Ovary (tissue), 7 donors: ENCODE measurements at regions not wholly inside any gene's neighbourhood (a gene's known extent, or its start where the extent isn't known, plus 50 kb on each side); places are given as distances from the start of the nearest gene placed in this dataset.

ENCODE experiments used
- DNase-seq, 5 donors: peaks; one replicate each; pipeline ENCODE4 v3.0.0-alpha.2; 2019 to 2020
- H3K27ac ChIP-seq, 2 donors: fragments of 200-600 bp; one replicate each; pipeline versions ENCODE4 v1.5.1 to v1.8.0; 2019 to 2022
- H3K27me3 ChIP-seq: fragments of 200-600 bp; one replicate; pipeline ENCODE4 v1.8.0; 2022
- H3K36me3 ChIP-seq: fragments of 200-600 bp; sonication (generic); one replicate; pipeline ENCODE4 v1.5.1; 2019
- H3K4me1 ChIP-seq: one replicate; pipeline ENCODE4 v1.8.1; 2013; ENCODE audit warnings: mild to moderate bottlenecking, moderate library complexity; ENCODE audit not compliant: insufficient read depth
- H3K4me3 ChIP-seq: fragments of 200-600 bp; sonication (generic); one replicate; pipeline ENCODE4 v1.5.1; 2017
- H3K9me3 ChIP-seq, 2 donors: fragments of 200-600 bp in 1 of 2; sonication (generic) in 1 of 2; one replicate each; pipeline versions ENCODE4 v1.5.1 to v1.8.1; 2013 to 2019; ENCODE audit warnings: mild to moderate bottlenecking in 1 of 2, moderate library complexity in 1 of 2
- EP300 ChIP-seq: sonication (generic); formaldehyde crosslinking; IDR thresholded peaks from one replicate; pipeline ENCODE4 v1.6.1; 2017; ENCODE audit warnings: antibody characterized with exemption
- POLR2A ChIP-seq: fragments of 450-650 bp; IDR thresholded peaks from one replicate; pipeline ENCODE4 v1.6.1; 2017; ENCODE audit warnings: antibody characterized with exemption, mild to moderate bottlenecking, moderate library complexity
- WGBS, 3 donors: extraction: QIAGEN DNeasy Blood & Tissue Kit in 1 of 3; methylation state at CpG; one replicate each; pipeline versions ENCODE4 v1.1.5 to v1.1.7; 2013 to 2017; 5-methylcytosine and 5-hydroxymethylcytosine counted together
- intact Hi-C, 4 donors: fragments of 100-400 bp; cut with DNase I; formaldehyde crosslinking; loops; one replicate each; pipeline versions ENCODE4 v1.11.0 to v1.15.1; 2022 to 2023
- TF ChIP-seq, protein P1 (sequence below), 3 donors: fragments of 450-650 bp in 2 of 3; fragments of 200-600 bp in 1 of 3; IDR thresholded peaks; one replicate each; pipeline versions ENCODE4 v1.5.1 to v1.8.0; 2016 to 2022; ENCODE audit warnings: antibody characterized with exemption in 3 of 3, mild to moderate bottlenecking in 1 of 3
- donor health status: DM: no; HTN: no; CAD: no; lungs with moderate emphysema.
- donor health status: DM: no; HTN: no; CAD: no.
- donor health status: Bipolar disorder and iron deficiency.
- donor health status: DM: no; HTN: no; CAD: no.
- donor health status: DM: yes; HTN: yes; CAD: no.

DNA sequence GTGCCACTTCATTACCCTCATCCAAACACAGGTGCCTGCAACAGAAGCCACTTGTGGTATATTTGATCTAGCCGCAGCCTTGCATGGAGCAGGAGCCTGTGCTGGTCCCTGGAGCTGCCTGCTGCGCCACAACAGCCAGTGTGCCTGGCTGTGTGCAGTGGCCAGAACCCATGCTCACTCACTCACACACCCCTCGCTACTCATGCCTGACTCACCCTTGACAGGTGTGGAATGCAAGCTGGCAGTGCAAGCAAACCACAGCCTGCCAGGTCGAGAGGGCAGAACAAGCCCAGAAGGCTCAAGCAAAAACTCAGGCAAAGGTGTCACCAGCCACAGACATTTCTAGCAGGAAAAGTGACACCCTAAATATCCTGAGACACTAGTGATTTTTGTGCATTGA, 1510.9 kb downstream of the KCNT2 start:
- DNase-seq: no peak
- 88 to 91% (median 89%) methylated on average over 4 of the region's 4 CpGs for WGBS, 3 donors
- H3K4me3 ChIP-seq: no peak overlapping the region
- no peaks in the 10 kb centered on the region for H3K9me3 ChIP-seq
- no peaks in the 10 kb centered on the region for H3K4me1 ChIP-seq
- intact Hi-C loops: no loop called here
- H3K27me3 ChIP-seq: no peaks in the 10 kb centered on the region
- TF ChIP-seq, protein P1, sequence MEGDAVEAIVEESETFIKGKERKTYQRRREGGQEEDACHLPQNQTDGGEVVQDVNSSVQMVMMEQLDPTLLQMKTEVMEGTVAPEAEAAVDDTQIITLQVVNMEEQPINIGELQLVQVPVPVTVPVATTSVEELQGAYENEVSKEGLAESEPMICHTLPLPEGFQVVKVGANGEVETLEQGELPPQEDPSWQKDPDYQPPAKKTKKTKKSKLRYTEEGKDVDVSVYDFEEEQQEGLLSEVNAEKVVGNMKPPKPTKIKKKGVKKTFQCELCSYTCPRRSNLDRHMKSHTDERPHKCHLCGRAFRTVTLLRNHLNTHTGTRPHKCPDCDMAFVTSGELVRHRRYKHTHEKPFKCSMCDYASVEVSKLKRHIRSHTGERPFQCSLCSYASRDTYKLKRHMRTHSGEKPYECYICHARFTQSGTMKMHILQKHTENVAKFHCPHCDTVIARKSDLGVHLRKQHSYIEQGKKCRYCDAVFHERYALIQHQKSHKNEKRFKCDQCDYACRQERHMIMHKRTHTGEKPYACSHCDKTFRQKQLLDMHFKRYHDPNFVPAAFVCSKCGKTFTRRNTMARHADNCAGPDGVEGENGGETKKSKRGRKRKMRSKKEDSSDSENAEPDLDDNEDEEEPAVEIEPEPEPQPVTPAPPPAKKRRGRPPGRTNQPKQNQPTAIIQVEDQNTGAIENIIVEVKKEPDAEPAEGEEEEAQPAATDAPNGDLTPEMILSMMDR (IDR thresholded peaks at IDR 0.05): no peak
- no peak for TF ChIP-seq POLR2A
- no peak for TF ChIP-seq EP300
- H3K36me3 ChIP-seq: no peaks in the 10 kb centered on the region
- no peak overlapping the region for H3K27ac ChIP-seq

DNA sequence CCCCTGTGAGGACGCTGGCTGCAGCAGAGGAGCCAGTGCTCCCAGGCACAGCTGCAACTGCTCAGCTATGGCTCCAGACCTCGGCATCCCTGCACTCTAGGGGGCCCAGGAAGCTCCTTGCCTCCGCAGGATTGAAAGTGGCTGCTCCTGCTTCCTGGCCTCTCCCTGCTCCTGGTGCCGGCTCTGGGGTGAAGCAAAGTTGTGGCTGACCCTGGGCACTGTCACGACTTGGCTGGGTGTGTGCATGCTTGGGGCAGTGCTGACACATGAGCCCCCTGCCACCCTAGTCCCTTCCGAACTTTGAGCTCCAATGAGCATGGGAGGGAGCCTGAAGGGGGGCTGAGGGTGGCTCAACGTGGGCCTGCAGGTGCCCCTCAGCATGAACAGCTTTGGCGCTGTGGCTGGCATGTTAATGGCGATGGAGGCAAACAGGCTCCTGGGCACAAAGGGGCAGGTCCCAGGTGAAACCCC, 1512.2 kb downstream of the KCNT2 start:
- WGBS, 3 donors: 84 to 86% (median 85%) methylated on average over 7 to 9 of the region's 9 CpGs
- Histone ChIP-seq H3K4me1 (no peaks in the 10 kb centered on the region), H3K4me3 (no peak overlapping the region), H3K27ac (no peak overlapping the region), H3K27me3 (no peaks in the 10 kb centered on the region), H3K9me3 (no peaks in the 10 kb centered on the region), H3K36me3 (no peaks in the 10 kb centered on the region)
- TF ChIP-seq, protein P1 (IDR thresholded peaks at IDR 0.05): no peak
- no peak for TF ChIP-seq POLR2A
- TF ChIP-seq EP300: no peak
- DNase-seq: no peak
- intact Hi-C loops: no loop called here

DNA sequence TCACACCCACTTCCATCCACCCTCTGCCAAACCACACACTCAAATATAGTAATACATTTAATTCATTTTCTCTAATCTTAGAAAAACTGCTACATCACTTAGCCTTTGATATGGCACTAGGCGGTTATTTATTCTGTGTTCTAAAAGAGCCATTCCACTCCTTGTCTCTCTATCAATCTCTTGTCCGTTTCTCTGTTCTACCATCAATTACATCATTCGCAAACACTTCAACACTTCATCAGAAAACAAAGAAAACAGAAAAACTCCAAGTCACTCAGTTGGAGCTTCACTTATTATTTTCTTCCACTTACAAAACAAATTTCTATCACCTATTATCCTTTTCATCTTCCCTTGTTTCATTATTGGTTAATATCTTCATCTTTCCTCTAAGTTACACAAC, 1523.0 kb downstream of the KCNT2 start:
- H3K27me3 ChIP-seq: no peaks in the 10 kb centered on the region
- no peaks in the 10 kb centered on the region for H3K36me3 ChIP-seq
- DNase-seq: no peak
- H3K4me3 ChIP-seq: no peak overlapping the region
- TF ChIP-seq POLR2A: no peak
- TF ChIP-seq, protein P1 (IDR thresholded peaks at IDR 0.05): no peak
- no peak for TF ChIP-seq EP300
- 93 to 94% (median 93%) methylated on average over 3 of the region's 3 CpGs for WGBS, 3 donors
- no peaks in the 10 kb centered on the region for H3K4me1 ChIP-seq
- no peak overlapping the region for H3K27ac ChIP-seq
- no peaks in the 10 kb centered on the region for H3K9me3 ChIP-seq
- intact Hi-C loops: no loop called here

DNA sequence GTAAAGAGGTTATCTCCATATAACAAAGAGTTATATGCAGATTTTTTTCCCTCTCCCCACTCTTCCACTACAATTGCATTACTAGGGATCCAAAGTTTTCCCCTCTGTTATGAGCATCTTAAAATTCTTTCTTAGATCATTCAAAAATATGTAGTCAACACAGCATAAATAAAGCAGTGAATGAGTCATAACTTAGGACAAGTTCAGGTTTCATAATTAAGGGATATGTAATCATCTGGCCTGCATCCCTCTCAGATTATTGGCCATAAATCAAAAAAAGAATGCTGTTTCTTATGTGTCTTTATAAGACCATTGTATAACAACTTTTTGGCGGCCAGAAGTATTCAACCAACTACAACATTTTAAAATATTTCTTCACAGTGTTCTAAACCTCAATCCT, 1526.1 kb downstream of the KCNT2 start:
- no peak for DNase-seq
- Histone ChIP-seq H3K27ac (no peak overlapping the region), H3K27me3 (no peaks in the 10 kb centered on the region), H3K36me3 (no peaks in the 10 kb centered on the region), H3K4me3 (no peak overlapping the region), H3K4me1 (no peaks in the 10 kb centered on the region), H3K9me3 (no peaks in the 10 kb centered on the region)
- TF ChIP-seq POLR2A (no peak), EP300 (no peak)
- TF ChIP-seq, protein P1 (IDR thresholded peaks at IDR 0.05): no peak
- intact Hi-C loops: no loop called here
- 40 to 57% (median 54%) methylated on average over 1 of the region's 1 CpG for WGBS, 3 donors

DNA sequence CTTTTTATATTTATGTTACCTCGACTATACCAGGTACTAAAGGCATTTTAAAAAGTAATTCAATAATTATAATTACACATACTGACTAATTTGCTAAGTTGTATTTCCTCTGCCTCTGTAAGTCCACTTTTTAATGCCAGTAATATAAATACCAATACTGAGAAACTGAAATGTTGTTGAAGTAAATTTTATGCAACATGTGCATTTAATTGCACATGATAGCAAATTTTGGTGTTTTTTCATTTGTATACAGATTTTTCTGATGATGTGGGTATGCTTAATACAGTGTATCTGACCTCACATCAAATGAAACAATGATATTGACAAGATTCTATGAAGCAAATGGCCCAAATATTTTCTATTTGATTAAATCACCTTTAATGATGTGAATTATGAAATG, 1531.6 kb downstream of the KCNT2 start:
- 81 to 85% (median 83%) methylated on average over 1 of the region's 1 CpG for whole genome bisulfite sequencing, 3 donors
- H3K9me3 ChIP-seq: no peaks in the 10 kb centered on the region
- no peak overlapping the region for H3K27ac ChIP-seq
- intact Hi-C loops: no loop called here
- H3K4me1 ChIP-seq: no peaks in the 10 kb centered on the region
- no peaks in the 10 kb centered on the region for H3K27me3 ChIP-seq
- DNase-seq: no peak
- no peak overlapping the region for H3K4me3 ChIP-seq
- no peaks in the 10 kb centered on the region for H3K36me3 ChIP-seq
- no peak for TF ChIP-seq EP300
- TF ChIP-seq POLR2A: no peak
- TF ChIP-seq, protein P1 (IDR thresholded peaks at IDR 0.05): no peak
